ENCODE measurements at regions not wholly inside any gene's neighbourhood (a gene's known extent, or its start where the extent isn't known, plus 50 kb on each side); places are given as distances from the start of the nearest gene placed in this dataset.

DNA sequence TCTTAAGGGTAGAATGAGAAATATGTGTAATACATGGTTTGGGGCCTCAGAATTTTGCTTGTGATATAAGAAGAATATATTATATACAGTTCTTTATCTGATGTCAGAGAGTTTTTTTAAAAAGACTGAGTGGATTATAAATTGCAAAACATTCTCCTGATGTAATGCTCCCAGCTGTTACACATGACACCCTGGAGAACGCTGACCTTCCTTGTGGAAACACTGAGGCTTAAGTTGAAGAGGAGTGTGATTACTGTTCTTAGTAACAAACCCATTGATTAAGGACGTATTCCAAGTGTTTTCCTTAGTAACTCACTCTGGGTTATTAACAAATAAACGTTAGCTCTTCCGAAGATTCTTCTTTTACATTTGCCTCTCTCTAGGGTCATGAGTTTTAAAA lies 1069.3 kb upstream of the CNTNAP5 start:
- no peak for DNase-seq

DNA sequence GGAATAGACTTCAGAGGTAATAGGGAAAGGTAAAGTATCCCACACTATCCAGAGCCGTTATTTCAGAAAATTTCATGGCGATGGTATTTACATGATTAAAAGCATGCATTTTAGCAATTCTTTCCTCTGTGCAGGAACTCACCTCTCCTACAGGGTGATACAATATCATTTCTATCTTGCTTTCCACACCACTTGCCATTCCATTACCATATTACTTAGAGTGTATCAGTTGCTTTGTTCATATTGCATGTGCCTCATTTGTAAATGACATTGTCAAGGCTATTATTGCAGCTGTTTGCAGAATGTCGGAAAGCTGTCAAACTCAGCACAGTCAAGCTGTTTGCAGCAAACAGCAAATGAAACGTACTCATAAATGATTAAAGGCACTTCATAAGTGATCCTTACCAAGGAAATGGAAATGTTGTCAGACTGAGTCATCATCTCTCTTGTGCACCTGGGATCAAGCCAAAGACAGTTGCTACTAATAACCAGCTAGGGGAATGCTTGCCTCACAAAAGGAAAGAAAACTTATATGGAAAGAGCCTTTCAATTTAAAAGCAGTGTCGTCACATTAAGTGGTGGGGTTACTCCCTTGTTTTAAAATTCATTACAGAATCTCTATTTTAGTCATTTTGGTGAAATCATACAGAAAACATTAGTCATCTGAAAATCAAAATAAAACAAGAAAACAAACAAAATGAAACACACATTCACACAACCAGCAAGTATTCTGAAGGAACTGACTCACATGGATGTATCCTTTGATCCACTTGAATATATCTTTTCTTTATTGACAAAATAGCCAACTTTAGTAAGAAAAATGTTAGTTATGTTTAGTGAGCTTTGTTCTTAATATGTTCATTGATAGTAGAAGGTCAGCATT lies 1064.1 kb upstream of the CNTNAP5 start:
- peak in 1 of 2 experiments; percentile 46 for DNase-seq

GRCh38 chr2:122966461-122966860 lies 1058.6 kb upstream of the CNTNAP5 start:
- no peak for DNase-seq

DNA sequence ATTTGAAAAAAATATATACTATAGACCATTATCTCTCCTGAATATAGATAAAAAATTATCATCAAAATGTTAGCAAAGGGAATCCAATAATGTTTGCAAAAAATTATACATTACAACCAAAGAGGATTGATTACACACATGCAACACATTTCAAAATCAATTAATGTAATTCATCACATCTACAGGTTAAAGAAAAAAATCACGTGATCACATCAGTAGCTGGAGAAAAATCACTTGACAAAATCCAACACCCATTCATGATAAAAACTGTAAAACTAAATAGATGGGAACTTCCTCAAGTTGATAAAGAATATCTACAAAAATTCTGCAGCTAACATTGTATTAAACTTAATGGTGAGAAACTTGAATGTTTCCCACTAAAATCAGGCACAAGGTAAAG lies 1047.5 kb upstream of the CNTNAP5 start:
- DNase-seq: no peak

GRCh38 chr2:122980671-122981070 lies 1044.4 kb upstream of the CNTNAP5 start:
- DNase-seq: no peak

- DNase-seq: no peak
Measured at GRCh38 chr2:122982936-122983335, 1042.2 kb upstream of the CNTNAP5 start.

DNA sequence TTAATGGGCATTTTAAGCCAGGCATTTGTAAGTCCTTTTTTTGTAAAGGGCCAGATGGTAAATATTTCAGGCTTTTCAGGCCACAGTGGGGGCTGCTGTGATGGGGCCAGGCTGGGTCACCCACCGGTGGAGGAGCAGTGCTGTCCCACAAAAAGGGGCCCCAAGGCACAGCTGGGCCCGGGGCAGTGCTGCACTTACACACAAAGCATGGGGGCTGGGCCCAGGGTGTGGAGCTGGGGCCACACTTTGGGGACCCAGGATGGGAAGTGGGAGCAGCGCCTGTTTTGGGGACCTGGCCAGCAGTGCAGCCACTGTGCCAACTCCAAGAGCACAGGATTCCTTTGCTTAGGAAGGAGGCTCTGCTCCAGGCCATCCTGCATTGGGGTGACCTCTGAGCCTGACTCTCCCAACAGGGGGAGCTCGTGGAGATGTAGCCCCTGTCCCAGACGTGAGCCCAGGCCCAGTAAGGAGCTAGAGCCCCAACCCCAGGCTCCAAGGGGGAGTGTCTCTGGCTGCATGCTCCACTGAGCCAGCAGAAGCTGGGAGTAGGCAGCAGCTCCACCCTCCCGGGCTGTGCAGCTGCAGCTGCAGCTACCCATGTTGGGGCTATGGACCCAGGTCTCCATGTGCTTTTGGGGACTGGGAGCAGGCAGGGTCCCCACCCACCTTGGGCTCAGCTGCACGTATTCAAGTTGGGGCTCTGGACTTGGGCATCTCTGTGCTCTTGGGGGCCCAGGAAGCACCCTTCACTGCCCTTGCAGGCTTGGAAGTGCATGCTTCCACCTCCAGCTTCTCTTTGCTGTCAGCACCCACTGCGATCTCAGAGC lies 1036.5 kb upstream of the CNTNAP5 start:
- no peak for DNase-seq

DNA sequence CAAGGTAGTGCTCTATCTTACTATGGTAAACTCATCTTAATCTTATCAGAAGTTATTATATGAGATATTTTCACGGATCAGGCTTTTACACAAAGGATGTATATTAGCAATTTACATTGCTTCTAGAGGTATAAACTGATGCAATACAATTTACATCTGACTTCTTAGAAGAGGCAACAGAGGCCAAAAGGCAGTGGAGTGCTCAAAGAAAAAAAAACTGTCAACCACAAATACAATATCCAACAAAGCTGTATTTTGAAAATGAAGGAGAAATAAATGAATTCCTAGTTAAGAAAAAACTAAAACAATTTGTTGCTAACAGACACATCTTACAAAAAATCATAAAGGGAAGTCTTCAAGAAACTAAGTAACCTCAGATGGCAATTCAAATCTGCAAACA lies 1031.5 kb upstream of the CNTNAP5 start:
- DNase-seq: no peak

DNA sequence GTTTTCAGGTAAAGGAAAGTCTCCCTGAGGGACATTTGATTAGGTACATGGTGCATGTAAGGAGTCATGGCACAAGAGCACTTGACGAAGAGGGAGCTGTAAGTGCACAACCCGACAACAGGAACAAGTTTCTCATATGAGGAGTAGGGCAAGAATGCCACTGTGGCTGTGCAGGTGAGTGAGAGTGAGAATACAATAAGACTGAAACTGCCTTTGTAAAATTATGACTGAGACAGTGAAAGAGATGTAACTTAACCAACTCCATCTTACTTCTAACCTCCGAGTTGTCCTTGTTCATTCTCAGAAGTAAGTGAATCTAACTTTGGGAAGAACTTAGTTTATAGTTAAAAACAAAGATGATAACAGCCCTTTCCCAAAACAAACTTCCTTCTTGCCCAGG lies 1025.8 kb upstream of the CNTNAP5 start:
- DNase-seq: no peak

GRCh38 chr2:122999821-123000220 lies 1025.3 kb upstream of the CNTNAP5 start:
- DNase-seq: no peak

GRCh38 chr2:123002660-123003248 lies 1022.3 kb upstream of the CNTNAP5 start:
- no peak for DNase-seq

GRCh38 chr2:123015186-123015585 lies 1009.9 kb upstream of the CNTNAP5 start:
- no peak for DNase-seq

GRCh38 chr2:123035541-123035940 lies 989.5 kb upstream of the CNTNAP5 start:
- no peak for DNase-seq

- DNase-seq: no peak
Measured at GRCh38 chr2:123036300-123036699, 988.8 kb upstream of the CNTNAP5 start.

DNA sequence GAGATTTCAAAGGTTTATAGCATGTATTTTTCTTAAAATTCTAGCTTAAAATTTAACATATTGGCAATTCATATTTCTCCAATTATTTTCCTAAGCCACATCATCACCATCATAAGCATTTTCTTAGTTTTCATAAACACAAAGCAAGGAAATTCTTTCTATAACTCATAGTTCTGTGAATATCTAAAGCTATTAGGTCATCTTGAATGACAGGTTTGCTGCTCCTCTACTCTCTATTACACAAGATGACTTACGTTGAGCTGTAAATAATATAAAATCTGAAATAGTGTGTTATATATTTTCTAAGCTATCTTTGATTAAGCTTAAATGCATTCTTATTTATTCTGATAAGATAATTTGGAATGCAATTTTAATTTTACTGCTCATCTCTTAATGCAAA lies 984.6 kb upstream of the CNTNAP5 start:
- no peak for DNase-seq

GRCh38 chr2:123043458-123043857 lies 981.6 kb upstream of the CNTNAP5 start:
- DNase-seq: no peak

DNA sequence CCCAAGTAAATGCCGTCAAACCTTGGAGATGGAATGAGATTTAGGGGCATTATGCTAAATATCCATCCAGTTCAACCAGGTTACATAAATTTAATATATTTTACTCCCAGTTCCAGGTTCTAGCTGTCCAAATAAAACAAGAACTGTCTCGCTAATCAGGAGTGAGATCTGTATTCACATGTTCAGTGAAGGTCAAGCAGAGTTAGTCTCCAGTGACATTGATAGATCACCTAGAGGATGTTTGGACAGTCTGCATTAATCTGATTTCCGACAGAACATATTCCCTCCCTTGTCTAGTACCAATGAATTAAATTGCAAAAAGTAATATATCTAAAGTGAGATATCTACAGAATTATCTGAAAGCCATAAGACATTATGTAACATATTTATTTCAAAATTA lies 979.4 kb upstream of the CNTNAP5 start:
- DNase-seq: no peak

GRCh38 chr2:123047186-123047585 lies 977.9 kb upstream of the CNTNAP5 start:
- no peak for DNase-seq

DNA sequence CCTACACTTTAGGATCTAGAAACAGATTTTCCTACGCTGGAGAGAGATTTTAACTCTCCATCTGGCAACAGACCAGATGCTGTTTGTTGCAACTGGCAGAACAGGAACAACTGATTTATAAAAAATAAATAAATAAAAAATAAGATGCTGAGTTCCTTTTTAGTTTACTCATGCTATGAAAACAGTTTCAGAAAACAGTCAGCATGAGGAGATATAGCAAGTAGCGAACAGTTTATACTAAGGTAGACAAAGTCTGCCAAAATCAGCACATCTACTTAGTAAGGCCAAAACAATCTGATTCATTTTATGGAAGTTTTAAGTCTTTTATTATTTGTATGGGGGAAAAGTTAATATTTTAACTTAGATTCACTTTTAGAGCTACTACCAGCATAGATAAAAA lies 974.0 kb upstream of the CNTNAP5 start:
- DNase-seq: no peak

DNA sequence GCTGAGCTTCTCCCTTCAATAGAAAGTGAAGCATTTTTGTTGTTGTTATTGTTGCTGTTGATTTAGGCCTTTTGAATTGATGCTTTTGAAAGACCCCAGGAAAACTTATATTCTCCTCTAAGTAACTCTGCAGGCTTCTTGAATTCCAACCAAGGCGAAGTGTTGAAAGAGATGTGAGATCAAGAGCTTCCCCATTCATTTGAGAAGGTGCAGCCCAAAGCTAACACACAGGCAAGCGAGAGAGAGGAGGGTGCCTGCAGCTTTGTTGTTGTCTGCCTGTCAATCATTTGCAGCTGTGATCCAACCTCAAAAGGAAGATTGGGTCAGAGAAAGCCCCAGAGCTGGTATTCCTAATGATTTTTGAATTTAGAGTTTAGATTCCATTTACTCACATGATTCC lies 963.6 kb upstream of the CNTNAP5 start:
- DNase-seq: no peak

DNA sequence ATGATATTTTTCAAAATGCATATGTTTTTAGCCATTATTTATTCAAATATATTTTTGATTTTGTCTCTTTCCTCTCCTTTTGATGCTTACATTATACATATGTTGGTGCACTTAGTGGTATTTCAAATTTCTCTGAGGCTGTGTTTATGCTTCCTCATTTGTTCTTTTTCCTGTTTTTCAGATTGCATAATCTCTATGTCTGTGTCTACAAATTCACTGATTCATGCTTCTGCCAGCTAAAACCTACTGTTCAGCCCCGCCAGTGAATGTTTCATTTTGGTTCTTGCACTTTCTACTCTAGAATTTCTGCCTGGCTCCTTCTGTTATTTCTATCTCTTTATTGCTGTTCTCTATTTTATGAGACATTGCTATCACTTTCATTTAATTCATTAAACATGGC lies 951.7 kb upstream of the CNTNAP5 start:
- DNase-seq: no peak

DNA sequence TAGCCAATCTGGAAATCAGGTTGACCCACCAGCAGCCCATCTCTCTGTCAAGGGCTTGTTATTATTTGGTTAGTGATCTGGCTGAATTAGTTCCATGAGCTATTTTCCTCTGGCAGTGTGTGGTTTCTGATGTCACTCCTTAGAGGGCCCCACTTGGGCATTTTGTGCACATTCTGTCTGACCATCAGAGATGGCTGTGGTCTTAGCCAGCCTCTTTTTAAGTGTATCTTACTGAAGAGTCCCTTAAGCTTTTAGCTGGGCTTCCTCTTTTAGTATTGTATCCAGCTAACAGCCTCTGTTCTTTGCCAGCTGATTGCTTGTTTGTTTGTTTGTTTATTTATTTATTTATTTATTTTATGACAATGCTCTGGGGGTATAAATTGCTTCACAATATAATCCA lies 951.1 kb upstream of the CNTNAP5 start:
- no peak for DNase-seq

DNA sequence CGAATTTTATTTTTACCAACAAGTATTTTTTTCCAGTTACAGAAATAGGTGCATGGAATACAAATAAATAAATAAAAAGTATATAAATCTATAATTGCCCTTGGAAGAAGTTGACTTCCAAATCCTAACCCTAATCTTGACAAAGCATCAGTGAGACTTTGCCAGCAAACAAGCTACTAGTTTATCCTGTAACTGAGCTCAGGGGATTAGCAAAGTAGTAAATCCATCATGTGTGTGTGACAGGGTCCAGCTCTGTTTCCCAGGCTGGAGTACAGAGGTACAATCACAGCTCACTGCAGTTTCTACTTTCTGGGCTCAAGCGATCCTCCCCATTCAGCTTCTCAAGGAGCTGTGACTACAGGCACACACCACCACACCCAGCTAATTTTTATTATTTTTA lies 948.0 kb upstream of the CNTNAP5 start:
- no peak for DNase-seq

- no peak for DNase-seq
Measured at GRCh38 chr2:123080331-123080730, 944.8 kb upstream of the CNTNAP5 start.

All from NCI-H187 (cell line).